ENCODE measurements at regions not wholly inside any gene's neighbourhood (a gene's known extent, or its start where the extent isn't known, plus 50 kb on each side); places are given as distances from the start of the nearest gene placed in this dataset.
A peak's percentile ranks its signal among the peaks of the same experiment; 100 is the strongest.
"Not testable (repeated sequence)": the region's sequence is repeated elsewhere in the genome, so short reads cannot be mapped to it uniquely, and the experiment has no call there.

- intact Hi-C loops (cut with DNase I), result no loop called here
- ATAC-seq (peak; percentile 39 to 72), DNase-seq (no peak)
- H3K4me3 ChIP-seq, result no peak overlapping the region
- no peaks in the 10 kb centered on the region for H3K9me3 ChIP-seq
- H3K27me3 ChIP-seq (ENCODE audit: low read depth), result no peaks in the 10 kb centered on the region
- no peaks in the 10 kb centered on the region for H3K36me3 ChIP-seq
- H3K4me1 ChIP-seq, result no peaks in the 10 kb centered on the region
- no peak for TF ChIP-seq CTCF (IDR thresholded peaks at IDR 0.05)
- H3K27ac ChIP-seq, result no peak overlapping the region
Measured at GRCh38 chr15:47035475-47036406, 681.6 kb upstream of the SEMA6D start.

GRCh38 chr15:47037003-47037402 lies 680.3 kb upstream of the SEMA6D start:
- intact Hi-C loops (cut with DNase I), result no loop called here
- no peak for TF ChIP-seq CTCF (IDR thresholded peaks at IDR 0.05)
- Histone ChIP-seq H3K4me1 (no peaks in the 10 kb centered on the region), H3K4me3 (no peak overlapping the region), H3K9me3 (no peaks in the 10 kb centered on the region), H3K27ac (no peak overlapping the region), H3K27me3 (ENCODE audit: low read depth) (no peaks in the 10 kb centered on the region), H3K36me3 (no peaks in the 10 kb centered on the region)
- no peak for ATAC-seq
- no peak for DNase-seq

DNA sequence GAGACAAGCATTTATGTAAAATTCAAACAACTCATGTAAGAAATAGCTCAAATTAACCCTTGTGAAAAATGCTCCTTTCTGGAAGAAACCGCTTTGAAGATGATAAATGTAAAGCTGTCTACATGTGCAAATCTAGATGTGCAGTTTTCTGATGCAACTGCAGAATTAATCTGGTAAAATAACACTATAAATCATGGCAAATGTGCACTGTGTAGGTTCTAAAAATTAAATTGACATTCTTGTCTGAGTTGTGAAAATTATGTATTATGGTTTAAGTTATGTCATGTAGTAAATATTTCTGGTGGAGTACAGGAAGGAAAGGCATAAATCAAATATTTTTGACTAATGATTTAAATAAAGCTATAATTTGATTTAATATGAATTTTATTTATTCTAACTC lies 678.1 kb upstream of the SEMA6D start:
- ATAC-seq (no peak), DNase-seq (no peak)
- H3K4me3 ChIP-seq, result no peak overlapping the region
- no peaks in the 10 kb centered on the region for H3K4me1 ChIP-seq
- intact Hi-C loops (cut with DNase I), result no loop called here
- H3K27ac ChIP-seq, result no peak overlapping the region
- H3K9me3 ChIP-seq, result no peaks in the 10 kb centered on the region
- H3K36me3 ChIP-seq, result no peaks in the 10 kb centered on the region
- TF ChIP-seq CTCF (IDR thresholded peaks at IDR 0.05), result no peak
- no peaks in the 10 kb centered on the region for H3K27me3 ChIP-seq (ENCODE audit: low read depth)

DNA sequence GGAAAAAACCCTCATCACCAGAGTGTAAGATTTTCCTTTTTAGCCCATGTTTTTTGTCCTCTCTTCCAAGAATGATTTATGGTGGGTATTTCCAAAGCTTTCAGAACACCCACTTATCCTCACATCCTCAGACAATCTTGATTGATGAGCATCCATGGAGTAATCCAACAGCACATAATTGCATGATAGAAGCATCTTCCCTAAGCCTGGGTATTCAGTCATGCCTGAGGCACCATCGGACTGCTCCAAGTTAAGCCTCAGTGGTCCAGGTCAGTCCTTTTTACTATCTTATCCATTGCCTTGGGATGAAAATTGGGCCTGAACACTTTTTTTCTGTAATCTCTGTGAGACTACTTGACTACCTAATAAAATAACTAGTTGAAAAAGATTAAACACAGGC lies 676.0 kb upstream of the SEMA6D start:
- DNase-seq (no peak), ATAC-seq (no peak)
- H3K27ac ChIP-seq, result no peak overlapping the region
- intact Hi-C loops (cut with DNase I), result no loop called here
- no peak for TF ChIP-seq CTCF (IDR thresholded peaks at IDR 0.05)
- no peaks in the 10 kb centered on the region for H3K27me3 ChIP-seq (ENCODE audit: low read depth)
- H3K36me3 ChIP-seq, result no peaks in the 10 kb centered on the region
- H3K4me1 ChIP-seq, result no peaks in the 10 kb centered on the region
- no peaks in the 10 kb centered on the region for H3K9me3 ChIP-seq
- H3K4me3 ChIP-seq, result no peak overlapping the region

DNA sequence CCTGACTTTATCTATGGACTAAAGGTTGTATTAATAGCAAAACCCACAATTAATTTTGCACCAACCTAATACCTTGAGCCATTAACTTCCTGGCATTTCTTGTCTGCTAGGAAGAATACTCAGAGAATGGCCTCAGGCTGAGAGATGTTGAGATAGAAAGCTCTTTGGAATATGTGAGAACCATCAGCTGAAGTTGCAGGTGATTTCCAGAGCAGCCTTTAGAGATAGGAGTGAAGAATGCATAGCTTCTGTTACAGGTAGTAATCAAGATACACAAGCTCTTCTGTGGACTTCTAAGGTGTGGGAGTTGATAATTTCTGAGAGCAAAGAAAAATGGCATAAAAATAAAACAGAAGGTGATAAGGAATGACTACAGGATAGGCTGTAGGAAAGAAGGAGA lies 669.3 kb upstream of the SEMA6D start:
- intact Hi-C loops (cut with DNase I), result not testable (repeated sequence)

GRCh38 chr15:47066392-47066791 lies 650.9 kb upstream of the SEMA6D start:
- Histone ChIP-seq H3K36me3 (no peaks in the 10 kb centered on the region), H3K4me3 (no peak overlapping the region), H3K9me3 (no peaks in the 10 kb centered on the region), H3K27me3 (ENCODE audit: low read depth) (no peaks in the 10 kb centered on the region), H3K27ac (no peak overlapping the region), H3K4me1 (no peaks in the 10 kb centered on the region)
- TF ChIP-seq CTCF (IDR thresholded peaks at IDR 0.05), result no peak
- ATAC-seq (no peak), DNase-seq (no peak)
- intact Hi-C loops (cut with DNase I), result no loop called here

More for the DNA sequence above, 669.3 kb upstream of the SEMA6D start:
- not testable (repeated sequence) for H3K9me3 ChIP-seq; H3K27me3 ChIP-seq (ENCODE audit: low read depth); H3K27ac ChIP-seq; H3K4me3 ChIP-seq; ATAC-seq; H3K36me3 ChIP-seq; DNase-seq; H3K4me1 ChIP-seq

DNA sequence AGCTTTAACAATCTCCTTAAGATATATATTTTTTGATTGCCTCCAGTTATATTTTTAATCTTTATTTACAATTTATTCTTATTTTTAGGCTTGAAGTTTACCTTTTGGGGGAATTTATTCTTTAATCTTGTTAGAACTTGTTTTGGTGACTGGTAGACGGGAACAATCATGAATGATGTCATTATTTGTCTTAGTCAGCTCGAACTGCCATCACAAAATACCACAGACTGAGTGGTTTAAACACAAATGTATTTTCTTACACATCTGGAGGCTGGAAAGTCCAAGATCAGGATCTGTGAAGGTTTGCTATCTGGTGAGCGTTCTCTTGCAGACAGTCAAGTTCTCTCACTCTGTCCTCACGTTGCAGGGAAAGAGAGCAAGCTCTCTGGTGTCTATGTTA lies 639.5 kb upstream of the SEMA6D start:
- DNase-seq; H3K27me3 ChIP-seq (ENCODE audit: low read depth); H3K27ac ChIP-seq; H3K36me3 ChIP-seq; ATAC-seq; H3K4me1 ChIP-seq; intact Hi-C loops (cut with DNase I); H3K9me3 ChIP-seq; H3K4me3 ChIP-seq: not testable (repeated sequence)

Data from lower lobe of right lung (tissue), 2 donors.